Neural cell (in vitro differentiated cells): ENCODE measurements at regions not wholly inside any gene's neighbourhood (a gene's known extent, or its start where the extent isn't known, plus 50 kb on each side); places are given as distances from the start of the nearest gene placed in this dataset.

Source experiments
- CTCF ChIP-seq: fragments of 450-650 bp; IDR thresholded peaks from 2 replicates; pipeline ENCODE4 v1.5.1; 2014; ENCODE audit warnings: antibody characterized with exemption, mild to moderate bottlenecking, moderate library complexity; ENCODE audit not compliant: poor library complexity, severe bottlenecking
- EP300 ChIP-seq: fragments of 450-650 bp; conservative IDR thresholded peaks from 2 replicates; pipeline ENCODE4 v1.6.1; 2014; ENCODE audit warnings: antibody characterized with exemption, mild to moderate bottlenecking, moderate library complexity; ENCODE audit not compliant: poor library complexity, severe bottlenecking
- EZH2 ChIP-seq: fragments of 200-600, 300-800 bp; shearing (Covaris generic), sonication (generic); IDR thresholded peaks from 2 replicates; pipeline ENCODE4 v1.6.1; 2014; ENCODE audit warnings: antibody characterized with exemption, low read length, borderline replicate concordance, mild to moderate bottlenecking; ENCODE audit not compliant: insufficient read depth, poor library complexity, severe bottlenecking
- POLR2AphosphoS5 ChIP-seq: IDR thresholded peaks from 2 replicates; pipeline ENCODE4 v1.6.1; 2012
- REST ChIP-seq: IDR thresholded peaks from 2 replicates; pipeline ENCODE4 v1.6.1; 2012; ENCODE audit warnings: borderline replicate concordance
- SMC3 ChIP-seq: fragments of 450-650 bp; conservative IDR thresholded peaks from 2 replicates; pipeline ENCODE4 v1.6.1; 2014; ENCODE audit warnings: antibody characterized with exemption, mild to moderate bottlenecking, moderate library complexity; ENCODE audit not compliant: poor library complexity

GRCh38 chr19:30159636-30160035, 212.5 kb upstream of the ZNF536 start:
- TF ChIP-seq CTCF (no peak), EZH2 (no peak), EP300 (no peak), POLR2AphosphoS5 (no peak), REST (no peak), SMC3 (no peak)
